GM23338 (cell line): ENCODE measurements at regions not wholly inside any gene's neighbourhood (a gene's known extent, or its start where the extent isn't known, plus 50 kb on each side); places are given as distances from the start of the nearest gene placed in this dataset.

Source experiments
- ATAC-seq: fragments of 200-7000 bp; cut with Tn5 transposase; 3 replicates; pipeline ENCODE4 v1.9.1; 2020
- DNase-seq: peaks from one replicate; pipeline ENCODE4 v3.0.0-alpha.2; 2015; ENCODE audit warnings: low spot score
- H2AFZ ChIP-seq: fragments of 200-600 bp; sonication (generic); 2 replicates; pipeline ENCODE4 v1.8.0; 2016; ENCODE audit warnings: antibody characterized with exemption, mild to moderate bottlenecking, moderate library complexity
- H3F3A ChIP-seq: fragments of 200-600 bp; sonication (generic); replicated peaks from 2 replicates; pipeline ENCODE4 v1.8.0; 2017; ENCODE audit warnings: antibody characterized with exemption, mixed run types, low read depth
- H3K27ac ChIP-seq: fragments of 200-600 bp; sonication (generic); 2 replicates; pipeline ENCODE4 v1.6.1; 2016; ENCODE audit warnings: low read depth
- H3K27me3 ChIP-seq: fragments of 200-600 bp; sonication (generic); 2 replicates; pipeline ENCODE4 v1.8.0; 2016; ENCODE audit warnings: mild to moderate bottlenecking, mixed run types, moderate library complexity; ENCODE audit not compliant: insufficient read depth
- H3K36me3 ChIP-seq: fragments of 200-600 bp; sonication (generic); 2 replicates; pipeline ENCODE4 v1.8.0; 2016; ENCODE audit warnings: mild to moderate bottlenecking; ENCODE audit not compliant: insufficient read depth
- H3K4me1 ChIP-seq: fragments of 200-600 bp; sonication (generic); 2 replicates; pipeline ENCODE4 v1.8.0; 2016; ENCODE audit warnings: mild to moderate bottlenecking, moderate library complexity; ENCODE audit not compliant: insufficient read depth
- H3K4me2 ChIP-seq: fragments of 200-600 bp; sonication (generic); 2 replicates; pipeline ENCODE4 v1.7.1; 2017; ENCODE audit warnings: mixed run types
- H3K4me3 ChIP-seq: fragments of 200-600 bp; sonication (generic); 2 replicates; pipeline ENCODE4 v1.6.1; 2016; ENCODE audit warnings: mixed run types
- H3K79me2 ChIP-seq: fragments of 200-600 bp; sonication (generic); replicated peaks from 2 replicates; pipeline ENCODE4 v1.8.0; 2017; ENCODE audit warnings: mild to moderate bottlenecking; ENCODE audit not compliant: insufficient read depth
- H3K9me2 ChIP-seq: fragments of 200-600 bp; sonication (generic); 2 replicates; pipeline ENCODE4 v1.8.0; 2017; ENCODE audit not compliant: insufficient read depth
- H4K20me1 ChIP-seq: fragments of 200-600 bp; sonication (generic); replicated peaks from 2 replicates; pipeline ENCODE4 v1.8.0; 2017; ENCODE audit warnings: mild to moderate bottlenecking; ENCODE audit not compliant: insufficient read depth
- H3K27ac Mint-ChIP-seq: 2 replicates; pipeline ENCODE4 v1.8.0; 2020; ENCODE audit warnings: inconsistent platforms, mild to moderate bottlenecking, moderate library complexity, mixed read lengths
- H3K27me3 Mint-ChIP-seq: 3 replicates; pipeline ENCODE4 v1.8.0; 2022; ENCODE audit warnings: low read depth, mild to moderate bottlenecking, moderate library complexity, mixed read lengths, inconsistent platforms; ENCODE audit not compliant: insufficient read depth, poor library complexity
- H3K36me3 Mint-ChIP-seq: 3 replicates; pipeline ENCODE4 v1.8.0; 2021; ENCODE audit warnings: low read depth, mild to moderate bottlenecking, inconsistent platforms, moderate library complexity, mixed read lengths
- H3K4me1 Mint-ChIP-seq: 3 replicates; pipeline ENCODE4 v1.8.0; 2020; ENCODE audit warnings: mild to moderate bottlenecking, inconsistent platforms, mixed read lengths
- H3K4me3 Mint-ChIP-seq: 3 replicates; pipeline ENCODE4 v1.8.0; 2021; ENCODE audit warnings: moderate library complexity, mild to moderate bottlenecking, inconsistent platforms, mixed read lengths
- H3K9me3 Mint-ChIP-seq: 3 replicates; pipeline ENCODE4 v1.8.0; 2020; ENCODE audit warnings: moderate library complexity, mild to moderate bottlenecking, inconsistent platforms, mixed read lengths
- STAT1 ChIP-seq: IDR thresholded peaks from one replicate; pipeline ENCODE4 v1.6.1; 2016; ENCODE audit warnings: antibody characterized with exemption; ENCODE audit not compliant: unreplicated experiment
- ZNF462 ChIP-seq: fragments of 250-450 bp; sonication (Bioruptor Pico); IDR thresholded peaks from 2 replicates; pipeline ENCODE4 v1.5.0; 2020; ENCODE audit warnings: mild to moderate bottlenecking, moderate library complexity
- TF ChIP-seq, protein P1 (sequence below), 2 experiments: fragments of 200-600 bp in 1 of 2; sonication (generic) in 1 of 2; conservative IDR thresholded peaks; 2 replicates each; pipeline versions ENCODE4 v1.5.1 to v1.6.1; 2016 to 2017; ENCODE audit warnings: antibody characterized with exemption in 2 of 2, low read depth in 2 of 2, mild to moderate bottlenecking in 2 of 2, moderate library complexity in 1 of 2
- TF ChIP-seq, protein P2 (sequence below): IDR thresholded peaks from one replicate; pipeline ENCODE4 v1.6.1; 2018; ENCODE audit warnings: antibody characterized with exemption; ENCODE audit not compliant: unreplicated experiment
- TF ChIP-seq, protein P3 (sequence below): IDR thresholded peaks from 2 replicates; pipeline ENCODE4 v1.6.1; 2016; ENCODE audit warnings: antibody characterized with exemption

GRCh38 chr1:88221411-88221810 lies 462.7 kb upstream of the PKN2 start:
- no peaks in the 10 kb centered on the region for H4K20me1 ChIP-seq
- H3K9me2 ChIP-seq = peaks cover 3% of the 10 kb centered on the region; the same call in 1 of the 2 replicates
- Mint-ChIP-seq H3K4me3 (no peak overlapping the region), H3K4me1 (peaks cover 4% of the 10 kb centered on the region; the same call in 1 of the 3 replicates), H3K27ac (no peak overlapping the region), H3K27me3 (no peaks in the 10 kb centered on the region), H3K36me3 (no peaks in the 10 kb centered on the region), H3K9me3 (no peaks in the 10 kb centered on the region)
- H3K4me2 ChIP-seq = no peak overlapping the region
- TF ChIP-seq, protein P1, sequence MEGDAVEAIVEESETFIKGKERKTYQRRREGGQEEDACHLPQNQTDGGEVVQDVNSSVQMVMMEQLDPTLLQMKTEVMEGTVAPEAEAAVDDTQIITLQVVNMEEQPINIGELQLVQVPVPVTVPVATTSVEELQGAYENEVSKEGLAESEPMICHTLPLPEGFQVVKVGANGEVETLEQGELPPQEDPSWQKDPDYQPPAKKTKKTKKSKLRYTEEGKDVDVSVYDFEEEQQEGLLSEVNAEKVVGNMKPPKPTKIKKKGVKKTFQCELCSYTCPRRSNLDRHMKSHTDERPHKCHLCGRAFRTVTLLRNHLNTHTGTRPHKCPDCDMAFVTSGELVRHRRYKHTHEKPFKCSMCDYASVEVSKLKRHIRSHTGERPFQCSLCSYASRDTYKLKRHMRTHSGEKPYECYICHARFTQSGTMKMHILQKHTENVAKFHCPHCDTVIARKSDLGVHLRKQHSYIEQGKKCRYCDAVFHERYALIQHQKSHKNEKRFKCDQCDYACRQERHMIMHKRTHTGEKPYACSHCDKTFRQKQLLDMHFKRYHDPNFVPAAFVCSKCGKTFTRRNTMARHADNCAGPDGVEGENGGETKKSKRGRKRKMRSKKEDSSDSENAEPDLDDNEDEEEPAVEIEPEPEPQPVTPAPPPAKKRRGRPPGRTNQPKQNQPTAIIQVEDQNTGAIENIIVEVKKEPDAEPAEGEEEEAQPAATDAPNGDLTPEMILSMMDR (conservative IDR thresholded peaks at IDR 0.05; ENCODE audit: low read depth in 2 of 2) = no peak
- TF ChIP-seq, protein P2, sequence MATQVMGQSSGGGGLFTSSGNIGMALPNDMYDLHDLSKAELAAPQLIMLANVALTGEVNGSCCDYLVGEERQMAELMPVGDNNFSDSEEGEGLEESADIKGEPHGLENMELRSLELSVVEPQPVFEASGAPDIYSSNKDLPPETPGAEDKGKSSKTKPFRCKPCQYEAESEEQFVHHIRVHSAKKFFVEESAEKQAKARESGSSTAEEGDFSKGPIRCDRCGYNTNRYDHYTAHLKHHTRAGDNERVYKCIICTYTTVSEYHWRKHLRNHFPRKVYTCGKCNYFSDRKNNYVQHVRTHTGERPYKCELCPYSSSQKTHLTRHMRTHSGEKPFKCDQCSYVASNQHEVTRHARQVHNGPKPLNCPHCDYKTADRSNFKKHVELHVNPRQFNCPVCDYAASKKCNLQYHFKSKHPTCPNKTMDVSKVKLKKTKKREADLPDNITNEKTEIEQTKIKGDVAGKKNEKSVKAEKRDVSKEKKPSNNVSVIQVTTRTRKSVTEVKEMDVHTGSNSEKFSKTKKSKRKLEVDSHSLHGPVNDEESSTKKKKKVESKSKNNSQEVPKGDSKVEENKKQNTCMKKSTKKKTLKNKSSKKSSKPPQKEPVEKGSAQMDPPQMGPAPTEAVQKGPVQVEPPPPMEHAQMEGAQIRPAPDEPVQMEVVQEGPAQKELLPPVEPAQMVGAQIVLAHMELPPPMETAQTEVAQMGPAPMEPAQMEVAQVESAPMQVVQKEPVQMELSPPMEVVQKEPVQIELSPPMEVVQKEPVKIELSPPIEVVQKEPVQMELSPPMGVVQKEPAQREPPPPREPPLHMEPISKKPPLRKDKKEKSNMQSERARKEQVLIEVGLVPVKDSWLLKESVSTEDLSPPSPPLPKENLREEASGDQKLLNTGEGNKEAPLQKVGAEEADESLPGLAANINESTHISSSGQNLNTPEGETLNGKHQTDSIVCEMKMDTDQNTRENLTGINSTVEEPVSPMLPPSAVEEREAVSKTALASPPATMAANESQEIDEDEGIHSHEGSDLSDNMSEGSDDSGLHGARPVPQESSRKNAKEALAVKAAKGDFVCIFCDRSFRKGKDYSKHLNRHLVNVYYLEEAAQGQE = no peak
- TF ChIP-seq STAT1 (no peak), ZNF462 (no peak)
- TF ChIP-seq, protein P3, sequence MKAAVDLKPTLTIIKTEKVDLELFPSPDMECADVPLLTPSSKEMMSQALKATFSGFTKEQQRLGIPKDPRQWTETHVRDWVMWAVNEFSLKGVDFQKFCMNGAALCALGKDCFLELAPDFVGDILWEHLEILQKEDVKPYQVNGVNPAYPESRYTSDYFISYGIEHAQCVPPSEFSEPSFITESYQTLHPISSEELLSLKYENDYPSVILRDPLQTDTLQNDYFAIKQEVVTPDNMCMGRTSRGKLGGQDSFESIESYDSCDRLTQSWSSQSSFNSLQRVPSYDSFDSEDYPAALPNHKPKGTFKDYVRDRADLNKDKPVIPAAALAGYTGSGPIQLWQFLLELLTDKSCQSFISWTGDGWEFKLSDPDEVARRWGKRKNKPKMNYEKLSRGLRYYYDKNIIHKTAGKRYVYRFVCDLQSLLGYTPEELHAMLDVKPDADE = no peak
- DNase-seq (no peak), ATAC-seq (no peak)
- H3K4me1 ChIP-seq = 0 out of 2 replicates have a peak, but pooled peaks cover 6% of the 10 kb centered on the region
- H3F3A ChIP-seq = no peaks in the 10 kb centered on the region
- no peak overlapping the region for H3K4me3 ChIP-seq
- H2AFZ ChIP-seq = no peak overlapping the region
- H3K27ac ChIP-seq = no peak overlapping the region
- no peaks in the 10 kb centered on the region for H3K36me3 ChIP-seq
- H3K79me2 ChIP-seq = no peaks in the 10 kb centered on the region
- H3K27me3 ChIP-seq = no peaks in the 10 kb centered on the region
